ENCODE measurements at regions not wholly inside any gene's neighbourhood (a gene's known extent, or its start where the extent isn't known, plus 50 kb on each side); places are given as distances from the start of the nearest gene placed in this dataset.
A peak's percentile ranks its signal among the peaks of the same experiment; 100 is the strongest.
"Not testable (repeated sequence)": the region's sequence is repeated elsewhere in the genome, so short reads cannot be mapped to it uniquely, and the experiment has no call there.

- intact Hi-C loops (cut with DNase I; ENCODE audit: low total_unique reads), result no loop called here
Observed at GRCh38 chr13:22893204-22893603, 287.6 kb upstream of the SGCG start.

GRCh38 chr13:22893777-22894176 is 287.0 kb upstream of the SGCG start:
- H3K27ac ChIP-seq, result no peak overlapping the region
- H3K4me1 ChIP-seq, result no peaks in the 10 kb centered on the region
- DNase-seq (ENCODE audit: low spot score in 2 of 2), result no peak
- TF ChIP-seq CTCF (IDR thresholded peaks at IDR 0.05), result no peak
- no peak for TF ChIP-seq POLR2A (IDR thresholded peaks at IDR 0.05)
- no peak for TF ChIP-seq POLR2AphosphoS5 (IDR thresholded peaks at IDR 0.05)
- H3K36me3 ChIP-seq, result no peaks in the 10 kb centered on the region
- no peak overlapping the region for H3K4me3 ChIP-seq
- no peaks in the 10 kb centered on the region for H3K9me3 ChIP-seq
- intact Hi-C loops (cut with DNase I; ENCODE audit: low total_unique reads), result no loop called here
- H3K27me3 ChIP-seq, result no peaks in the 10 kb centered on the region

More at GRCh38 chr13:22893204-22893603, 287.6 kb upstream of the SGCG start:
- no peak for TF ChIP-seq POLR2AphosphoS5 (IDR thresholded peaks at IDR 0.05)
- no peak for TF ChIP-seq CTCF (IDR thresholded peaks at IDR 0.05)
- no peak for TF ChIP-seq POLR2A (IDR thresholded peaks at IDR 0.05)
- no peak for DNase-seq (ENCODE audit: low spot score in 2 of 2)
- Histone ChIP-seq H3K4me3 (peak overlapping the region in 1 of 3 donors; percentile 23), H3K4me1 (no peaks in the 10 kb centered on the region), H3K27me3 (no peaks in the 10 kb centered on the region), H3K9me3 (no peaks in the 10 kb centered on the region), H3K27ac (peak overlapping the region in 1 of 2 donors; percentile 10), H3K36me3 (no peaks in the 10 kb centered on the region)

- H3K27ac ChIP-seq, result no peak overlapping the region
- intact Hi-C loops (cut with DNase I; ENCODE audit: low total_unique reads), result no loop called here
- no peaks in the 10 kb centered on the region for H3K36me3 ChIP-seq
- H3K4me3 ChIP-seq, result no peak overlapping the region
- no peak for TF ChIP-seq POLR2AphosphoS5 (IDR thresholded peaks at IDR 0.05)
- TF ChIP-seq POLR2A (IDR thresholded peaks at IDR 0.05), result no peak
- no peak for TF ChIP-seq CTCF (IDR thresholded peaks at IDR 0.05)
- no peak for DNase-seq (ENCODE audit: low spot score in 2 of 2)
- H3K27me3 ChIP-seq, result no peaks in the 10 kb centered on the region
- no peaks in the 10 kb centered on the region for H3K4me1 ChIP-seq
- H3K9me3 ChIP-seq, result no peaks in the 10 kb centered on the region
Observed at GRCh38 chr13:22897571-22898314, 283.0 kb upstream of the SGCG start.

GRCh38 chr13:22900416-22900951 is 280.3 kb upstream of the SGCG start:
- intact Hi-C loops (cut with DNase I; ENCODE audit: low total_unique reads); H3K36me3 ChIP-seq; H3K27me3 ChIP-seq; H3K9me3 ChIP-seq; H3K27ac ChIP-seq; H3K4me3 ChIP-seq; H3K4me1 ChIP-seq; DNase-seq (ENCODE audit: low spot score in 2 of 2): not testable (repeated sequence)

GRCh38 chr13:22903301-22903700 is 277.5 kb upstream of the SGCG start:
- no peaks in the 10 kb centered on the region for H3K9me3 ChIP-seq
- H3K36me3 ChIP-seq, result no peaks in the 10 kb centered on the region
- H3K4me1 ChIP-seq, result no peaks in the 10 kb centered on the region
- TF ChIP-seq CTCF (IDR thresholded peaks at IDR 0.05) (no peak), POLR2AphosphoS5 (IDR thresholded peaks at IDR 0.05) (no peak)
- H3K4me3 ChIP-seq, result no peak overlapping the region
- no peaks in the 10 kb centered on the region for H3K27me3 ChIP-seq
- DNase-seq (ENCODE audit: low spot score in 2 of 2), result no peak
- no peak overlapping the region for H3K27ac ChIP-seq
- intact Hi-C loops (cut with DNase I; ENCODE audit: low total_unique reads), result no loop called here
